GM19463 (cell line): ENCODE measurements at regions not wholly inside any gene's neighbourhood (a gene's known extent, or its start where the extent isn't known, plus 50 kb on each side); places are given as distances from the start of the nearest gene placed in this dataset.
"Not testable (repeated sequence)": the region's sequence is repeated elsewhere in the genome, so short reads cannot be mapped to it uniquely, and the experiment has no call there.

Experiments used
- ATAC-seq: cut with Tn5 transposase; IDR thresholded peaks from one replicate; pipeline ENCODE4 v1.9.1; 2021; ENCODE audit warnings: mild to moderate bottlenecking, moderate library complexity; ENCODE audit not compliant: unreplicated experiment

DNA sequence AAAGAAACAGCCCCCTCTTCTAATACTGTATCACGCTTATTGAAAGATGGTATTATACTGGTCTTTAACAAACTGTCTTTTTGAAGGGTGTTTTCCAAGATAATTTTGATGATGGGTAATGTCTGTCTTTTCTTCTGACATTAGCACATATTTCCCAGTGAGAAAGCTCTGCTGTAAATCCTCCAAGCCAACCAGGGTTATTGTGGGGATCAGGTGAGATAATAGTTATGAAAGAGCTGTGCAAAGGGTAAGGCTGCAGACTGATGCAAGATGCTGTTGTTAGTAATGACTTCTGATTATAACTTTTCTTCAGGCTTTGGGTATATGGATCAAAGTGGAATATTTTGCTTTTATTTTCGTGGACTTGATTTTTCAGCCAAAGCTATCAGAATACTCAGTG, 581.7 kb downstream of the REEP3 start:
- ATAC-seq = no peak

DNA sequence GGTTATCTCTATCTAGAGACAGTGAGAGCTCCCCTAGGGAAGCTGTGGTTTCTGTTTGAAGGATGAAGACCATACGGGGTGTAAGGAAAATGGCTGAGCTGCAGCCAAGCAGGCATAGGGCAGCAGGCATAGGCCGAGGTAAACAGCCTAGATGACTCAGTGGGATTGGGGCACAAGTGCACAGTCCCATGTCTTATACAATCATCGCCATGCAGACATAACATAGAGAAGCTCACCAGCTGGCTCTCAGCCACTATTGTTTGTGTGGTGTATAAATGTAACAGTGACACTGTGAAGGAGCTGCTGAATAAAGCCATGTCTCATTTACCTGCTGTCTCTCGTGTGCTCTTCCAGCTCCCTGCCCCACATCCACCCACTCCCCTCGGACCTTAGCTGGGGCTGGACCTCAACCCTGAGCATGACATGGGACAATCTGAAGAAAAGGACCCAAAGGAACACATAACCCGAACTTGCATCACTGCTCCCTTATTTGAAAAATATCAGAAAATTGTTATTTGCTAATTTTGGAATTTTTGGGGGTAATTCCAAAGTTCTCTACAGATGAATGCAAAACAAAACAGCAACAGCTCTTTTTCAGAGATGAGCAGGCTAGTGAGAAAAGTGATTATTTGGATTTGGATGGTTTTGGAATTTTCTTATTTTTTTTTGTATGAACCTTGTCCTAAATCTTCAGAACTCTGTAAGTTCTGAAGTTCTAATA, 582.7 kb downstream of the REEP3 start:
- ATAC-seq = no peak

DNA sequence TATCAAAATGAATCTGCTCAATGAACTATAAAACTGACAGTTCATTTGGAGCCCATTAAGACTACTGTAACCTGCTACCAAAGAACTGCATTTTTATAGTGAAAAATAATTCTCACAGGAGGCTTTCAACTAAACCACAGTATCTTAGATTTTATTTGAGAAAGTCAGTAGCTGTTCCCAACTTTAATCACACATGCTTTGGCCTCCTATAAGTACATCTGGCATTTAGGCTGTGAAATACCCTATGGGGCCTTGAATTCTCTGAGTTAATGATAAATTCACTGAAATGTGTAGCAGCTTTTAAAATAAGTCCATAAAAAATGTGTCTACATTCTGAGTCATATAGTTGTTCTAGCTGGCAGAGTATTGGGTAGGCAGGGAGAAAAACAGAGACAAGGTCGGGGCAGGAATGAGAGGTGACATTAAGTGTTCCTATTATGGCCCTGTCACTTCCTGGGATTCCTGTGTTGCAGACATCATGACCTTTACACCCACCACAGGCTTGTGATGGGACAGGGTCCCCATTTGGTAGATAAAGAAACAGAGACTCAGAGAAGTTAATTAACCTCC, 588.8 kb downstream of the REEP3 start:
- ATAC-seq = no peak

DNA sequence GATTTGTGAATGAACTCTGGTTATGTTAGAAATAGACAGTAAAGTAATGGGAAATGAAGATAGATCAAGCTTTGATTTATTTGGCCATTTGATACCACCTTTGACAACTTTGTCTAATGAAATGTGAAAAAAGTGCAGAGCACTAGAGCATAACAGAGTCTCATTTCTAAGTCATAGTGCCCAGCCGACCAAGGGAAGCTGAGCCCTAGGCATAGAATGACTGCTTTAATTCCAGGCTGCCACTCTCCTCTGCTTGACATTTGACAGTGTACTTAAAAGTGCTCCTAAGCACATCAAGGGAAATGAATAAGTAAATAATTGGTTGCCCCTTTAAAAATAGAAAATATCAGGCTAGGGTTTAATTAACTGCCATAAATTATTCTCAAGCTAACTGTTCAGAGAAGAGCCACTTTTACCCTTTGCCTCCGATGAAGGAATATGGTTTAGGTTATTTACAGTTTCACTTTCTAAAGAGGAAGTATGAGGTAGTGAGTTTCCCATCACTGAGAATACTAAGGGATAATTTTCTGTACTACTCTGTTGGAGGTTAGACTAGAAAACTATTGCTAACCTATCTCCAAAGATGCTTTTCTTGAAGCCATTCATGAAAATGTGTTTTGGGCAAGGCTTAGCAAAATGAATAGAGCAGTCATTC, 591.6 kb downstream of the REEP3 start:
- peak; percentile 40 for ATAC-seq

DNA sequence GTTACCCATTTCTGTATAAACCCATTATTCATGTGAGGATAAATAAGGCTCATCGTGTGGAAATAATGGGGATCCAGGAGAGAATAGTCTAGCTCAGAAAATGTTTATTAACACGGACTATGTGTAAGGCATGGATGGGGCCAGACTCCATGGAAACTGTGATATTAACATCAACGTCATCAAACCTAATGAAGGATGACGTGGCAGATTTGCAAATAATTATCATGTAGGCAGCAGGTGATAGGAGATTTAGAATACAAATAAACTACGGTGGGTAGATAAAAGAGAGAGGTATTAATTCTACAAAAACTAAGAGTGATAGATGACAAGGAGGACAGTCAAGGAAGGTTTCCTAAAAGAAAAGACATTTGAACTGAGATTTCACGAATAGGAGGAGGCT, 592.2 kb downstream of the REEP3 start:
- ATAC-seq = no peak

DNA sequence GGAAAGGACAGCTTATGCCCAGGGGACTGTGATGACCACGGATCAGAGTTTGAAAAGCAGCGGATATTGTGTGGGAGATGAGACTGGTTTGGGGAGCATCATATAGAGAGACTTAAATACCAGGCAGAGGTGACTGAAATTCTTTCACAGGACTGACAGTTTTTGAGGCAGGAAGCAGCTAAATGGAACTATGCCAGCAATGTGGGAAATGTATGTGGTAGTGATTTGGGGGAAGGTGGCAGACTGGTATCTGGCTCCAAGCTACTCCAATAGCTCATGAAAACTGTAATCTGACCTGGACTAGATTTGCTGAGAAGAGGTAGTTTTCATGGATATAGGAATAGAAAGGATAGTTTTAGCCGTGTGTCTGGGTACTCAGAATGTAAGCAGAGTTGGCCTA, 592.6 kb downstream of the REEP3 start:
- no peak for ATAC-seq

DNA sequence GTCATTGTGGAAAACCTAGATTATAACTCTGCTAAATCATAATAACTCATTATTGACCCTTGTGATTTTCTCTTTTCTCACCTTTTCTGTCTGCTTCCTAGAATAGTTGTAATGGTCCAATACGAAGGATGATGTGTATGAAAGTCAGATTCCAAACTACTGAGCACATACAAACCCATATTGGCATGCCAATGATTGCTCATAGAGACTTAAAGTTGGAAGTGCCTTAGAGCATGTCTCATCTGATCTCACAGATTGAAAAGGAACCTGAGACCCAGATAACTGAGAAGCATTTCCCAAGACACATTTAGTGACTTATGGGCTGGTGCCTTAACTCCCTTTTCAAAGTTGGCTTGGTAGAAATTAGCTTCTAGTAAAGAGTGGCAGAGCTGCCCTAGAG, 594.3 kb downstream of the REEP3 start:
- ATAC-seq = no peak

DNA sequence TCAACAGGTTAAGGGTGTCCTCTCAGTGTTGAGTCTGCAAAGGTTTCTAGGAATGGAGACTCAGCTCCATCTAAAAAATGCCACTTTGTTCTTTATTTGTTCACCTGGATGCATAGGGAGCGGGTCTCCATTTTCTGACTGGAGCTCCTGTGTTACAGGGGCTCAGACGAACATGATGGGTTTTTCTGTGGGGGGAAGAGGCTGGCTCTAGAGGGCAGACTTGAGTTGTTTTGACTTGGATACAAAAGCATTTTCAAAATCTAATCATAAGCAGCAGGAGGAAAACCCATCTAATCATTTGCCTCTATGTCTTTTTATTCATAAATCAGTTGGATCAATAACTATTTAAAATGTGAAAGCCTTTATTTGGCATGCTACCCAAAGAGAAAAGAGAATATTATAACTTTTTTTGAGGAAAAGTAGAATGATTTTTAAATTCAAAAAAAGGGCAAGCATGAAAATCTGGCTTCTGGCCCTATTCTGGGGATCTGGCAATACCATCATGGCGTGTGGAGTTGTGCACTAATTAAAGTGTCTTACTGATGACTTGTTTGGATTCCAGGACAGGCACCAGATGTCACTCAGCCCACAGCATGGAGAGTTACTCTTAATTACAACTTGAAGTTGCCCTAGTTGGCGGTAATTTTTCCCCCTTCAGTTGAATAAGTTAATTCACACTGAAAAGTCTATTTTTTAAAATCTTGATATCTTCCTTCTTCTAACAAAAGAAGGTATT, 594.9 kb downstream of the REEP3 start:
- ATAC-seq = no peak

DNA sequence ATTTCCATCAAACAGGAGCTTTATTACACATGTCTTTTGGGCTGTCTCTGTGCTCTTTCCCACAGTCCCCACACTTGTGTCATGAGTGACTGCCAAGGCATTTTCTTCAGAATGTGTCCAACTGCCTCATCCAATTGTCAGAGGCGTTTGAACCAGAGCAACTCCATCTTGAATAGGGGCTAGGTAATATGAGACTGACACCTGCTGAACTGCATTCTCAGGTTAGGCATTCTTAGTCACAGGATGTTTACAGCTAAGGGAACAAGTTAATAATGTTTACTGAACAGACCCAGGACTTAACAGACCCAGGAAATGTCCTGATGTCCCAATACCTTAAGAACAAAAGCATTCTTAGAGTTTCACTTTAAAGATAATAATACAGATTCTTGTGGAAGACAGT, 595.5 kb downstream of the REEP3 start:
- no peak for ATAC-seq

DNA sequence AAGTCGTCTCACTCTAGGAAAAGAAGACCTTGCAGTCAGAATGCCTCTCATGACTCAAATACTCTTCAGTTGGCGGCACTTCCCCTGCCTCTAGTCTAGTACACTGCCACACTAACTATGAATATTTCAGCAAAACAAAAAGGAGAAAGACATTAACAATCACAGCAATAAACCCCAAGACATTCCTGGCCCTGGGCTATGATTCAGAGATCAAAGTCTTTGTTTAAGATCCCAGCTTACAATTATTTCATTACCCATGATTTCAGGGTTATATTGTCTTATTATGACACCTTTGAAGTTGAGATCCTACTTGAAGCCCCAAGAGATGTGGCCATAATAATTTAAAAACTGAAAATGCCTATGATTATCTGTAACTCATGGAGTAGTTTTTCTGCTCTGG, 597.5 kb downstream of the REEP3 start:
- ATAC-seq = no peak

DNA sequence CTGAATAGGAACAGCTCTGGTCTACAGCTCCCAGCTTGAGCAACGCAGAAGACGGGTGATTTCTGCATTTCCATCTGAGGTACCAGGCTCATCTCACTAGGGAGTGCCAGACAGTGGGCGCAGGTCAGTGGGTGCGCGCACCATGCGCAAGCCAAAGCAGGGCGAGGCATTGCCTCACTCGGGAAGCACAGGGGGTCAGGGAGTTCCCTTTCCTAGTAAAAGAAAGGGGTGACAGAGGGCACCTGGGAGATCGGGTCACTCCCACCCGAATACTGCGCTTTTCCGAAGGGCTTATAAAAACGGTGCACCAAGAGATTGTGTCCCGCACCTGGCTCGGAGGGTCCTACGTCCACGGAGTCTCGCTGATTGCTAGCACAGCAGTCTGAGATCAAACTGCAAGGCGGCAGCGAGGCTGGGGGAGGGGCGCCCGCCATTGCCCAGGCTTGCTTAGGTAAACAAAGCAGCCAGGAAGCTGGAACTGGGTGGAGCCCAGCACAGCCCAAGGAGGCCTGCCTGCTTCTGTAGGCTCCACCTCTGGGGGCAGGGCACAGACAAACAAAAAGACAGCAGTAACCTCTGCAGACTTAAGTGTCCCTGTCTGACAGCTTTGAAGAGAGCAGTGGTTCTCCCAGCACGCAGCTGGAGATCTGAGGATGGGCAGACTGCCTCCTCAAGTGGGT, 599.2 kb downstream of the REEP3 start:
- not testable (repeated sequence) for ATAC-seq

DNA sequence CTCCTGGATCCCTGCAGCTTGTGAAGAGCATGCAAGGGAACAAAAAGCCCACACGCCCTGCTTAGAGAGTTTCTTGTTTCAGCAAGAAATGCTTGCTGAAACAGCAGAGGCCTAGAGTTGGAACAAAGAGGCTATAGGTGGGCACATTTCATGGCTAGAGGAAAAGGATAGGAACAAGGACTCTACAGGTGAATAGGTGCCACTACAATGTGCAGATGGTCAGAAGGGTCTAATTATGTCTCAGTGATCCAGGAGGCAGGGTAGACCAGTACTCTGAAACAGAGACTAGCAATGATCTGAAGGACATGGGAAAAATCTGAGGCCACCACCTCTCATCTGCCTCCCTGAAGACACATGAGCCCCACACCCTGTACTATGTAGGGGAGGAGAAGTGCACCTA, 609.0 kb downstream of the REEP3 start:
- ATAC-seq = no peak

DNA sequence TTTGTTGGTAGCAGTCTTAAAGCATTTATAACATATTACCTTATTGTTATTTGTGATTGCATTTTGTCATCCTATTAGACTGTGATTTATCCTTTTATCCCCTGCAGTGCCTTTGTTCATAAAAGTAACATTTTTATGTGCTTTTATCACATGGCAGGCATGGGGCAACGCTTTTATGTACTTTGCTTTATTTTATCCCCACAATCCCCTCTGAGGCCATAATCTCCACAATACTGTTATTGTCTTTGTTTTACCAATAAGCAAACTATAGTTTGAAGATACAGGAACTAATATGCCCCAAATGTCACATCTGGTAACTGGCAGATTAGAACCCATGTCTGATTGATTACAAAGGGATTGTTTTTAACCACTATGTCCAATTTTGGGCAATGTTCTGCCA, 613.5 kb downstream of the REEP3 start:
- no peak for ATAC-seq

DNA sequence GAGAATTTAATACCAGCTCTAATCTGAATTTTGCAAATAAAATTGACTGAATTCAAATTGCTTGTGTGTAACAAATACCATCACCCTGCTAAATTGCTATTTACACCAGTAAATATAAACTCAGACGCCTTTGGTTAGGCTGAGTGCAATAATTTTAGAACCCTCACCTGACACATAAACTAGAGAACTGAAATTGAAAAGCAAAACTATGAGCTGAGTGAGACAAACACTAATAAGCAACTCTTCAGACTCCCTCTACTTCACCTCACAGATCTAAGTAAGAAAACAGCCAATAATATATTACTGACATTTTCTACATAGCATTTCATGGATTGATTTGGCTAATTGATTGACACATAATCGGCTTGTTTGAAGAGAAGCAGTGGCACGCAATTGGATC, 621.2 kb downstream of the REEP3 start:
- no peak for ATAC-seq

DNA sequence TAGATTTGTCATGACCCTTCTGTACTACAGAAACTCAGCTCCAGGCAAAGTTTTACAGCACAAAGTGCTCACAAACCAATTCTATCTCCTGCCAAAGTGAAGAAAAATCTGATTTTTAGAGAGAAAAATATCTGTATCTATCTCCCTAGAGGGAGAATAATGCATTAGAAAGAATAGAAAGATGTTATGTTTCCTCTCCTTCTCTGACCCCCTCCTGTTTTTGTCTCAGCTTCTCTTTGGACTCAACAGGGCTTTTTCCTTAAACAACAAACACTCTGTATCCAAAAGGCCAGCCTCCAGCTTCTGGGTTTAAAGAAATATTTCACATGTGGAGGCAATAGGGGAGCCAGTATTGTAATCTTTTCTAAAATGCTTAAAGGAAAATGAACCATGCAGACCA, 627.4 kb downstream of the REEP3 start:
- no peak for ATAC-seq

DNA sequence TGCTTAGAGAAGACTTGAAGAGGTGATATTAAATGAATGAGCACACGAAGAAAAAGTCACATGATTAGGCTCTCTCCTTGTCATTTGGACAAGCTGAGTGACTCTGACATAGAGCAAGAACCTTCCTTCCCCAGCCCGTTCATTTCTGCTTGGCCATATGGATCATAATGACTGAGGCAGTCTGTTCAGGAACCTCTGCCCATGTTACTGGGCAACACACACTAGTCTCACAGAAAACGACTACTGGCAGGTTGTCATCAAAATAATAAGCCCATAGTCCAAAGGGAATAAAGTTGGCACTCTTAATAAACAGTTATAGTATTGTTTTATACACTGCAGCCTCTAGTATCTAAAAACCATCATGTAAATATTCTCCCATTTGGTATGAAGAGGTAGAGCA, 635.0 kb downstream of the REEP3 start:
- no peak for ATAC-seq

DNA sequence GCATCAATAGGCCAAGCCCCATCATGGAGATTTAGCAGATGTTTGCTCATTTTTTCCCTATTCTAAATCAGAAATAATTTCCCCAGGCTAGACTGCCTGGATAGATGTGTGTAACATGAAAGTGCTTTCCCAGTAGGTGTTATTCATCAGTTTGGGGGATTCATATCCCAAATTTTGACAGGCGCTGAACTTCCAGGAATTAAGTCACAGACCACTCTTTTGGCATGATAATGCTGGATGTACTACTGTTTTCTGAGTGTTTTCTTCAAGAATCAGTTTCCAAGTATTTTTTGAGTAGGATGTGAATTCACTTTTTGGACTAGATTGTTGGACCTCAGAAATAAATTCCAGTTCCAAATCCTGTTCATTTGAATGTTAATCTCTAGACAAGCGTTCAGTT, 637.4 kb downstream of the REEP3 start:
- ATAC-seq = no peak

DNA sequence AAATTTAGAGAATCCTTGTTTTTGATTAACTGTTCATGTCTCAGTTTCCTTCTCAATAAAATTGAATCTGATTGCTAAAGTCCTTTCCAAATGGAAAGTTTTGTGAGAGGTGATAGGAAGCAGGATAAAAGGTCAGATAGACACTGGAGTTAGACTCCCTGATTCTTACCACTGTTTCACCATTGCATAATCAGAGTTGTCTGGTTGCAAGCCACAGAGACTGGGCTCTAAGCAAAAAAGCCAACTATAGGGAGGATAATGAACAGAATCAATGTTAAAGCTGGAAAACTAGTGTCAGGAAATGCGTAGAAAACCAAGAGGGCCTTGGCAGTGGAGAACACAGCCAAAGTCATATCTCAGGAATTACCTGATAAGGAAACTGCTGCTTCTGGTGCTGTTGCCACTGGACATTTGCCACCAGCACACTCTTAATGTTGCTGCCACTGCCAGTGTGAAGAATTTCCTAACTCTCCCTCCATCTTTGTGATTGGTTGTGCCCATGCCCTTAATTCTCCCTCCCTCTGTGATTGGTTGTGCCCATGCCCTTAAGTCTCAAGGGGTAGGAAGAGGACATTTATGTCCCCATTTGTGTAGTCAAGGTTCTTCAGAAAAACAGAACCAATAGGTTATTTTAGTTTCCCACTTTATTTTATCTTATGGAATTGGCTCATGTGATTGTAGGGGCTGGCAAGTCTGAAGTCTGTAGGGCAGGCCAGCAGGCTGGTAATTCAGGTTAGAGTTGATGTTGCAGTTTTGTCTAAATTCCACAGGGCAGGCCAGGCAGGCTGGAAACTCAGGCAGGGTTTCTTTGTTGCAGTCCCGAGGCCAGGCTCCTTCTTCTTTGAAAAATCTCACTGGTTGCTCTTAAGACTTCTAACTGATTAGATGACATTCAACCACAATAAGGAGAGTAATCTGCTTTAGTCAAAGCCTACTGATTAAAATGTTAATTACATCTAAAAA, 639.0 kb downstream of the REEP3 start:
- no peak for ATAC-seq

DNA sequence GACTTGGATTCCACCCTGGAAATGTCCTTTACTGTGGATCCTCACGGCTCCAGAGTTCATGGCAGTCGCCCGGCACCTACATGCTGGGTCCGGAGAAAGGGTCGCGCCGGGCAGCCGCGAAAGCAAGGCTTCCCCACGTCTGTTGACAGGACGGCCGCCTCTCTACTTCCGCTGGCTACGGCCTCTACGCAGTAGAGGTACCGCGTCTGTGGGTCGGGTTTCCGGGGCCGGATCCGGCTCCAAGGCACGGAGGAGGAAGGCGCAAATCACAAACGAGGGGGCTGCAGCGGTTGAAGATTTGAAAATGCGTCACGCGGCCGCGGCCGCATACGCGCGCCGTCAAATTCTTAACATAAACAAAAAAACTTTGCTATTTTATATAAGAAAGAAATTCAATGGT, 649.6 kb downstream of the REEP3 start:
- ATAC-seq = no peak

DNA sequence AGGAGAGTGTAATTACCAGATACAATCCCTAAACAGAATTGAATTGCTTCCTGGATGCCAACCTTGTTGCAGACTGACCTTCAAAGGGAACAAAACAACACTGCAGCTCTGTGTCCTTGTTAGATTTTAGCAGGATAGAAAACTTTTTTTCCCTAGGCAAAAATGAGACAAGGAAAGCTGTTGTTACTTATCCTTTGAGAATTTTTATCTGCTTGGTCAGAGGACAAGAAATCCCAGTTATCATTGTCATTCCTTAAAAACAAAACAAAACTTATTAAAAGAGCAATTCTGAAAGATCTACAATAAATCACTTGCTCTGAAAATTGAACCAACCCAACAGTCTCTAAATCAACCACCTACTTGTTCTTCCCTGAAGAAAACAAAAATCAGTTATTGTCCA, 652.6 kb downstream of the REEP3 start:
- ATAC-seq = no peak
